ENCODE measurements at regions not wholly inside any gene's neighbourhood (a gene's known extent, or its start where the extent isn't known, plus 50 kb on each side); places are given as distances from the start of the nearest gene placed in this dataset.
A peak's percentile ranks its signal among the peaks of the same experiment; 100 is the strongest.
"Not testable (repeated sequence)": the region's sequence is repeated elsewhere in the genome, so short reads cannot be mapped to it uniquely, and the experiment has no call there.

- DNase-seq, result no peak
Observed at GRCh38 chr10:57673446-57673960, 594.2 kb downstream of the IPMK start.

- DNase-seq, result no peak
Observed at GRCh38 chr10:57664815-57665214, 602.9 kb downstream of the IPMK start.

- DNase-seq, result no peak
Observed at GRCh38 chr10:57663401-57663800, 604.3 kb downstream of the IPMK start.

GRCh38 chr10:57661206-57661605, 606.5 kb downstream of the IPMK start:
- no peak for DNase-seq

GRCh38 chr10:57657164-57657765, 610.4 kb downstream of the IPMK start:
- peak; percentile 32 for DNase-seq

GRCh38 chr10:57654856-57655255, 612.8 kb downstream of the IPMK start:
- no peak for DNase-seq

- DNase-seq, result not testable (repeated sequence)
Observed at GRCh38 chr10:57645108-57645507, 622.6 kb downstream of the IPMK start.

- DNase-seq, result no peak
Observed at GRCh38 chr10:57638411-57638810, 629.3 kb downstream of the IPMK start.

GRCh38 chr10:57628592-57629284, 639.0 kb downstream of the IPMK start:
- DNase-seq, result no peak

GRCh38 chr10:57627642-57628178, 640.0 kb downstream of the IPMK start:
- DNase-seq, result no peak

GRCh38 chr10:57624856-57625592, 642.7 kb downstream of the IPMK start:
- DNase-seq, result no peak

- no peak for DNase-seq
Observed at GRCh38 chr10:57624066-57624465, 643.6 kb downstream of the IPMK start.

GRCh38 chr10:57621466-57621865, 646.2 kb downstream of the IPMK start:
- no peak for DNase-seq

GRCh38 chr10:57605948-57606485, 661.7 kb downstream of the IPMK start:
- no peak for DNase-seq

- no peak for DNase-seq
Observed at GRCh38 chr10:57599440-57599839, 668.3 kb downstream of the IPMK start.

- no peak for DNase-seq
Observed at GRCh38 chr10:57593983-57594573, 673.6 kb downstream of the IPMK start.

- DNase-seq, result no peak
Observed at GRCh38 chr10:57579926-57580325, 687.8 kb downstream of the IPMK start.

- no peak for DNase-seq
Observed at GRCh38 chr10:57562211-57562610, 705.5 kb downstream of the IPMK start.

- DNase-seq, result not testable (repeated sequence)
Observed at GRCh38 chr10:57551774-57552173, 715.9 kb downstream of the IPMK start.

GRCh38 chr10:57535306-57535705, 732.4 kb downstream of the IPMK start:
- no peak for DNase-seq

GRCh38 chr10:57513637-57514036, 754.1 kb downstream of the IPMK start:
- DNase-seq, result no peak

GRCh38 chr10:57507788-57508187, 759.9 kb downstream of the IPMK start:
- DNase-seq, result no peak
